ENCODE measurements at regions not wholly inside any gene's neighbourhood (a gene's known extent, or its start where the extent isn't known, plus 50 kb on each side); places are given as distances from the start of the nearest gene placed in this dataset.

DNA sequence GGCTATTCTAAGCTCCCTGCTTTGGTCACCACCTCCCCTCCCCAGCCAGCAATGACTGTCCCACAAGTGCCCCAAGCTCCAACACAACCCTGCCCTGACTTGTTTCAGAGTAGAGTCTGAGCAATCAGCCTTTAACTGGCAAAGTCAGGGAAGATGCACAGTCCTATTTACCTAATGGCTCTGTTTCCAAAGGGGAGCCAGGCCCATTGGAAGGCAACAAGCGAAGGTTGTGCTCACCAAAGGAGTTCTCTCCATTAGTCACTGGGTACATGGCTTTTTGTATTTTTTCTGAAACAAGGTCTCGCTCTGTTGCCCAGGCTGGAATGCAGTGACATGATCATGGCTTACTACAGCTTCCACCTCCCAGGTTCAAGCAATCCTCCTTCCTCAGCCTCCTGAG, 267.1 kb upstream of the CRY1 start:
- no peak for TF ChIP-seq SIN3A (IDR thresholded peaks at IDR 0.05; ENCODE audit: borderline replicate concordance, insufficient read depth, low read length)
- no peak for TF ChIP-seq FOXP2 (optimal IDR thresholded peaks at IDR 0.05; ENCODE audit: borderline replicate concordance, extremely low read depth, extremely low read length, insufficient read depth)
- TF ChIP-seq, protein P1, sequence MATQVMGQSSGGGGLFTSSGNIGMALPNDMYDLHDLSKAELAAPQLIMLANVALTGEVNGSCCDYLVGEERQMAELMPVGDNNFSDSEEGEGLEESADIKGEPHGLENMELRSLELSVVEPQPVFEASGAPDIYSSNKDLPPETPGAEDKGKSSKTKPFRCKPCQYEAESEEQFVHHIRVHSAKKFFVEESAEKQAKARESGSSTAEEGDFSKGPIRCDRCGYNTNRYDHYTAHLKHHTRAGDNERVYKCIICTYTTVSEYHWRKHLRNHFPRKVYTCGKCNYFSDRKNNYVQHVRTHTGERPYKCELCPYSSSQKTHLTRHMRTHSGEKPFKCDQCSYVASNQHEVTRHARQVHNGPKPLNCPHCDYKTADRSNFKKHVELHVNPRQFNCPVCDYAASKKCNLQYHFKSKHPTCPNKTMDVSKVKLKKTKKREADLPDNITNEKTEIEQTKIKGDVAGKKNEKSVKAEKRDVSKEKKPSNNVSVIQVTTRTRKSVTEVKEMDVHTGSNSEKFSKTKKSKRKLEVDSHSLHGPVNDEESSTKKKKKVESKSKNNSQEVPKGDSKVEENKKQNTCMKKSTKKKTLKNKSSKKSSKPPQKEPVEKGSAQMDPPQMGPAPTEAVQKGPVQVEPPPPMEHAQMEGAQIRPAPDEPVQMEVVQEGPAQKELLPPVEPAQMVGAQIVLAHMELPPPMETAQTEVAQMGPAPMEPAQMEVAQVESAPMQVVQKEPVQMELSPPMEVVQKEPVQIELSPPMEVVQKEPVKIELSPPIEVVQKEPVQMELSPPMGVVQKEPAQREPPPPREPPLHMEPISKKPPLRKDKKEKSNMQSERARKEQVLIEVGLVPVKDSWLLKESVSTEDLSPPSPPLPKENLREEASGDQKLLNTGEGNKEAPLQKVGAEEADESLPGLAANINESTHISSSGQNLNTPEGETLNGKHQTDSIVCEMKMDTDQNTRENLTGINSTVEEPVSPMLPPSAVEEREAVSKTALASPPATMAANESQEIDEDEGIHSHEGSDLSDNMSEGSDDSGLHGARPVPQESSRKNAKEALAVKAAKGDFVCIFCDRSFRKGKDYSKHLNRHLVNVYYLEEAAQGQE (IDR thresholded peaks at IDR 0.05; ENCODE audit: insufficient read depth in 1 of 2, low read depth in 2 of 2, low read length in 2 of 2) = no peak
- TF ChIP-seq TAF1 (IDR thresholded peaks at IDR 0.05; ENCODE audit: borderline replicate concordance, insufficient read depth, low read length) = no peak
- TF ChIP-seq POLR2AphosphoS5 (IDR thresholded peaks at IDR 0.05; ENCODE audit: low read depth, low read length) = no peak

DNA sequence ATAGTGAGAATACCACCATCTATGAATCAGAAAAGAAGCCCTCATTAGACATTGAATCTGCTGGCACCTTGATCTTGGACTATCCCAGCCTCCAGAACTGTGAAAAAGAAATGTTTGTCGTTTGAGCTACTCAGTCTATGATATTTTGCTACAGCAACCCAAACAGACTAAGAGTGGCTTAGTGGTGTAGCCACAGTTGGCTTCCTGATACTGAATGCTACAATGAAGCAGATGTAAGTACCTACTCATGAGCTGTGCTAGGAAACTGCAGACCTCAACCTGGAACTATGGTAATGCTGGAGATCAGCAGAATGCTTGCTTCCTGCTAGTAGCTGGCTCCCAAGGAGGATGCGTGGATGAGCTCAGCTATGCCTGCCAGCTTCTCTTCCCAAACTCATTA, 268.6 kb upstream of the CRY1 start:
- no peak for TF ChIP-seq SIN3A (IDR thresholded peaks at IDR 0.05; ENCODE audit: borderline replicate concordance, insufficient read depth, low read length)
- no peak for TF ChIP-seq FOXP2 (optimal IDR thresholded peaks at IDR 0.05; ENCODE audit: borderline replicate concordance, extremely low read depth, extremely low read length, insufficient read depth)
- TF ChIP-seq, protein P1 (IDR thresholded peaks at IDR 0.05; ENCODE audit: insufficient read depth in 1 of 2, low read depth in 2 of 2, low read length in 2 of 2) = no peak
- no peak for TF ChIP-seq TAF1 (IDR thresholded peaks at IDR 0.05; ENCODE audit: borderline replicate concordance, insufficient read depth, low read length)
- no peak for TF ChIP-seq POLR2AphosphoS5 (IDR thresholded peaks at IDR 0.05; ENCODE audit: low read depth, low read length)

DNA sequence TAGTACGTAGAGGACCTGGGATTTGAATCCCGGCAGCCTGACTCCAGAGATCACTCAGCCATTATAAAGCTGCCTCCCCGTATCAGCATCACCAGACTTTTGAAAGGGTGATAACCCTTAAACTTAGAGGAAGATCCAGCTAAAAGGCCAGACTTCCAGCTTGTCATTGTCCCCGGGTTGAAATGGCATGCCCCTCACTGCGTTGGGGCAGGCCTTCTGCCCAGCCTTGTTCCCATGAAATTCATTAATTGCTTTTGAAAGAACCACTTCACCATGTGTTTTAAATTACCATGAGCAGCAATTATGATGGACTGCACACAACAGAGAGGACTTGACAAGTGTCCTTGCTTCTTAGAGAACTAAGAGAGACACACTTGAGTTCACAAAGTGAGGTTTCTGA, 269.6 kb upstream of the CRY1 start:
- TF ChIP-seq TAF1 (IDR thresholded peaks at IDR 0.05; ENCODE audit: borderline replicate concordance, insufficient read depth, low read length) = no peak
- no peak for TF ChIP-seq SIN3A (IDR thresholded peaks at IDR 0.05; ENCODE audit: borderline replicate concordance, insufficient read depth, low read length)

DNA sequence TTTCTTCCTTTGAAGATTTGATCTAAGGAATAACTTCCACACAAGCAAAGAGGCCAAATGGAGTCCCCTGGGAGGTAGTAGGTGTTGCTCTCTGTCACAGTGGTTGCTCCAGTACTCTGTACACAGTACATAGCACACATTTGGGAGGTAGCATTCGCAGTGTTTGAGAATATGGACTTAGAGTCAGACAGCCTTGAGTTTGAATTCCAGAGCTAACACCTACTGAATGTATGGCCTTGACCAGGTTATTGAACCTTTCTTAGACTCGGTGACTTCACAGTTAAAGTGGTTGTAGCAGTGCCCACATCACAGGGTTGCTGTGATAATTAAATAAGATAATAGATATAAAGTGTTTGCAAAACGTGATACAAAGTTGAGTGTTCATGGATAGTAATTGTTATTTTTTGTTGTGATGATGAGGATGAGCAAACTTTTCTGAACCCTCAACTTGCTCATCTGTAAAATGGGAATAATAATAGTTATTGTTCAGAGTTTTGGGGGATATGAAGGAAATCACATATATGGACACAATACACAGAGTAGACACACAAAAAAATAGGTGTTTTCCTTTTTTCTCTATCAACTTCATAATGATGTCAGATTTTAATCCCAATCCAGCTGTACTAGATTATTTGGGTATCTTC, 271.6 kb upstream of the CRY1 start:
- TF ChIP-seq FOXP2 (optimal IDR thresholded peaks at IDR 0.05; ENCODE audit: borderline replicate concordance, extremely low read depth, extremely low read length, insufficient read depth) = no peak
- no peak for TF ChIP-seq TAF1 (IDR thresholded peaks at IDR 0.05; ENCODE audit: borderline replicate concordance, insufficient read depth, low read length)
- TF ChIP-seq, protein P1 (IDR thresholded peaks at IDR 0.05; ENCODE audit: insufficient read depth in 1 of 2, low read depth in 2 of 2, low read length in 2 of 2) = no peak
- no peak for TF ChIP-seq SIN3A (IDR thresholded peaks at IDR 0.05; ENCODE audit: borderline replicate concordance, insufficient read depth, low read length)
- TF ChIP-seq POLR2AphosphoS5 (IDR thresholded peaks at IDR 0.05; ENCODE audit: low read depth, low read length) = no peak

DNA sequence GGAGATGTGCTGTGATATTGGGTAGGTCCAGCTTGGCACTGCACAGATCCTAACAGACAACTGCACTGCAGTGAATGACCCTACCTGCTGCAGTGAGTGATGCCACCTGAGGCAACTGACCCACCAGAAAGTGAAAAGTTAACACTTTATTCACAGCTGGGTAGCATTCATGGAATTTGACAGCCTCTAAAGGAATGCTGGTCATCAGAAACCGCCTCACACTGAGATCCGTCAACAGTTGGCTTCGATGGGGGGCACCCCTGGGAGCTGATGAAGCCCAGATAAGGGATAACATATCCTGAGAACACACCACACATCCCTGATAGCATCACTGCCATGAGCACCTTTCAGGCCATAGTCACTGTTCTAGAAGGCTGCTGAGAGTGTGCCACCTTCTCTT, 272.4 kb upstream of the CRY1 start:
- TF ChIP-seq POLR2AphosphoS5 (IDR thresholded peaks at IDR 0.05; ENCODE audit: low read depth, low read length) = no peak
- no peak for TF ChIP-seq FOXP2 (optimal IDR thresholded peaks at IDR 0.05; ENCODE audit: borderline replicate concordance, extremely low read depth, extremely low read length, insufficient read depth)
- TF ChIP-seq, protein P1 (IDR thresholded peaks at IDR 0.05; ENCODE audit: insufficient read depth in 1 of 2, low read depth in 2 of 2, low read length in 2 of 2) = no peak
- TF ChIP-seq TAF1 (IDR thresholded peaks at IDR 0.05; ENCODE audit: borderline replicate concordance, insufficient read depth, low read length) = no peak
- TF ChIP-seq SIN3A (IDR thresholded peaks at IDR 0.05; ENCODE audit: borderline replicate concordance, insufficient read depth, low read length) = no peak
